A549 (cell line): ENCODE measurements at regions not wholly inside any gene's neighbourhood (a gene's known extent, or its start where the extent isn't known, plus 50 kb on each side); places are given as distances from the start of the nearest gene placed in this dataset.

ENCODE experiments used
- ATAC-seq, 2 experiments: fragments of 200-7000 bp in 1 of 2; fragments of >200 bp in 1 of 2; cut with Nextera tagmentation in 1 of 2; cut with Tn5 transposase in 1 of 2; 3 replicates each; pipeline versions ENCODE4 v1.8.0 to v1.9.1; 2018 to 2020; ENCODE audit warnings: mild to moderate bottlenecking in 1 of 2, moderate library complexity in 1 of 2
- CTCF ChIA-PET: fragments of 300-600 bp; sonication (Branson Sonifier 250); formaldehyde crosslinking; extraction: SDS; loops from one replicate; lab custom pipeline; 2021; ENCODE audit warnings: antibody characterized with exemption, inconsistent platforms; lab: Yijun Ruan, JAX
- POLR2A ChIA-PET: fragments of 350-600 bp; formaldehyde crosslinking; extraction: SDS; loops from one replicate; lab custom pipeline; 2021; ENCODE audit warnings: antibody characterized with exemption, inconsistent platforms; lab: Yijun Ruan, JAX
- DNase-seq, 2 experiments: peaks; one replicate each; pipeline versions ENCODE4 v3.0.0 to v3.0.0-alpha.2; 2011 to 2016; ENCODE audit warnings: low read depth in 1 of 2, low spot score in 1 of 2
- FAIRE-seq: peaks from 2 replicates; lab custom pipeline; 2011; peaks lifted over from hg19 to GRCh38; lab: Jason Lieb, UNC
- H3K27ac ChIP-seq, 2 experiments: fragments of >200 bp; sonication (Bioruptor Twin); formaldehyde crosslinking; 3 replicates each; pipeline ENCODE4 v1.5.1; 2016 to 2017
- H3K4me1 ChIP-seq: fragments of >200 bp; sonication (Bioruptor Twin); formaldehyde crosslinking; 3 replicates; pipeline ENCODE4 v1.6.1; 2016
- H3K4me2 ChIP-seq: fragments of >200 bp; sonication (Bioruptor Twin); formaldehyde crosslinking; 3 replicates; pipeline ENCODE4 v1.6.1; 2016
- H3K4me3 ChIP-seq: fragments of >200 bp; sonication (Bioruptor Twin); formaldehyde crosslinking; 3 replicates; pipeline ENCODE4 v1.5.1; 2016
- H3K9me3 ChIP-seq: fragments of >200 bp; sonication (Bioruptor Twin); formaldehyde crosslinking; 3 replicates; pipeline ENCODE4 v1.6.1; 2016
- ATOH8 ChIP-seq: fragments of 250-450 bp; sonication (Bioruptor Pico); IDR thresholded peaks from 2 replicates; pipeline ENCODE4 v1.5.0; 2020; ENCODE audit warnings: low read depth, mild to moderate bottlenecking, moderate library complexity
- BHLHE40 ChIP-seq: IDR thresholded peaks from 2 replicates; pipeline ENCODE4 v1.6.1; 2012; ENCODE audit warnings: low read depth, low read length, inconsistent platforms
- CBX2 ChIP-seq: fragments of 200-600 bp; sonication (generic); IDR thresholded peaks from 2 replicates; pipeline ENCODE4 v1.6.1; 2016; ENCODE audit warnings: low read depth, mild to moderate bottlenecking, borderline replicate concordance
- CBX8 ChIP-seq: fragments of 200-600 bp; sonication (generic); IDR thresholded peaks from 2 replicates; pipeline ENCODE4 v1.6.1; 2016
- CEBPB ChIP-seq, 2 experiments: fragments of >200 bp in 1 of 2; sonication (Bioruptor Twin) in 1 of 2; formaldehyde crosslinking in 1 of 2; IDR thresholded peaks; 2 replicates each; pipeline ENCODE4 v1.6.1; 2012 to 2016
- CHD2 ChIP-seq: fragments of 150-350 bp; IDR thresholded peaks from 2 replicates; pipeline ENCODE4 v1.6.1; 2014; ENCODE audit warnings: low read length; ENCODE audit not compliant: partially characterized antibody
- CTCF ChIP-seq: fragments of >200 bp; sonication (Bioruptor Twin); formaldehyde crosslinking; IDR thresholded peaks from 3 replicates; pipeline ENCODE4 v1.5.1; 2016
- EHF ChIP-seq: fragments of 250-450 bp; sonication (Bioruptor Pico); IDR thresholded peaks from 2 replicates; pipeline ENCODE4 v1.5.0; 2020; ENCODE audit warnings: mild to moderate bottlenecking
- FOSB ChIP-seq: fragments of 250-450 bp; sonication (Bioruptor Pico); IDR thresholded peaks from 2 replicates; pipeline ENCODE4 v1.5.0; 2020; ENCODE audit warnings: mild to moderate bottlenecking, moderate library complexity
- FOXS1 ChIP-seq: fragments of 250-450 bp; sonication (Bioruptor Pico); IDR thresholded peaks from 2 replicates; pipeline ENCODE4 v1.5.0; 2020; ENCODE audit warnings: mild to moderate bottlenecking, moderate library complexity
- HEYL ChIP-seq: fragments of 250-450 bp; sonication (Bioruptor Pico); IDR thresholded peaks from 2 replicates; pipeline ENCODE4 v1.8.0; 2021; ENCODE audit warnings: mild to moderate bottlenecking, moderate library complexity
- HOXA7 ChIP-seq: fragments of 250-450 bp; sonication (Bioruptor Pico); IDR thresholded peaks from 2 replicates; pipeline ENCODE4 v1.5.0; 2020; ENCODE audit warnings: mild to moderate bottlenecking, moderate library complexity
- HOXB5 ChIP-seq: fragments of 250-450 bp; sonication (Bioruptor Pico); IDR thresholded peaks from 2 replicates; pipeline ENCODE4 v1.5.0; 2020; ENCODE audit warnings: mild to moderate bottlenecking, moderate library complexity
- JUN ChIP-seq, 2 experiments: fragments of >200 bp; sonication (Bioruptor Twin); formaldehyde crosslinking; IDR thresholded peaks; 2 replicates in 1 of 2; 3 replicates in 1 of 2; pipeline ENCODE4 v1.6.1; 2016 to 2017
- JUNB ChIP-seq: fragments of >200 bp; sonication (Bioruptor Twin); formaldehyde crosslinking; IDR thresholded peaks from 2 replicates; pipeline ENCODE4 v1.6.1; 2016
- KDM1A ChIP-seq: fragments of 200-600 bp; sonication (generic); IDR thresholded peaks from 2 replicates; pipeline ENCODE4 v1.6.1; 2016; ENCODE audit warnings: low read depth, mild to moderate bottlenecking
- MAFK ChIP-seq: fragments of 450-650 bp; IDR thresholded peaks from 2 replicates; pipeline ENCODE4 v1.6.1; 2014; ENCODE audit not compliant: partially characterized antibody
- MAX ChIP-seq: IDR thresholded peaks from 2 replicates; pipeline ENCODE4 v1.6.1; 2012
- PHF8 ChIP-seq: fragments of 200-600 bp; sonication (generic); IDR thresholded peaks from 2 replicates; pipeline ENCODE4 v1.6.1; 2016; ENCODE audit warnings: low read depth, mild to moderate bottlenecking, antibody characterized with exemption, moderate library complexity, borderline replicate concordance
- POLR2A ChIP-seq: IDR thresholded peaks from 2 replicates; pipeline ENCODE4 v1.6.1; 2012; ENCODE audit warnings: mild to moderate bottlenecking, low read length
- POLR2AphosphoS2 ChIP-seq: conservative IDR thresholded peaks from 2 replicates; pipeline ENCODE4 v1.6.1; 2012; ENCODE audit warnings: low read length, improper control_type of control experiment, inconsistent platforms
- RARB ChIP-seq: fragments of 250-450 bp; sonication (Bioruptor Pico); IDR thresholded peaks from 2 replicates; pipeline ENCODE4 v1.8.0; 2021; ENCODE audit warnings: mild to moderate bottlenecking, moderate library complexity
- RCOR1 ChIP-seq: fragments of 150-350 bp; IDR thresholded peaks from 2 replicates; pipeline ENCODE4 v1.6.1; 2014; ENCODE audit warnings: antibody characterized with exemption, low read length, low read depth
- REST ChIP-seq: fragments of 200-600 bp; sonication (generic); IDR thresholded peaks from 2 replicates; pipeline ENCODE4 v1.6.1; 2016; ENCODE audit warnings: antibody characterized with exemption, mild to moderate bottlenecking, moderate library complexity
- RFX5 ChIP-seq: fragments of 450-650 bp; IDR thresholded peaks from 2 replicates; pipeline ENCODE4 v1.7.1; 2014; ENCODE audit warnings: antibody characterized with exemption, mild to moderate bottlenecking, moderate library complexity
- RNF2 ChIP-seq: fragments of 200-600 bp; sonication (generic); IDR thresholded peaks from 2 replicates; pipeline ENCODE4 v1.6.1; 2016; ENCODE audit warnings: low read depth, mild to moderate bottlenecking, antibody characterized with exemption, moderate library complexity, borderline replicate concordance
- SREBF2 ChIP-seq: fragments of 450-650 bp; IDR thresholded peaks from 2 replicates; pipeline ENCODE4 v1.6.1; 2014; ENCODE audit warnings: mild to moderate bottlenecking, moderate library complexity
- ZFP36 ChIP-seq: fragments of 450-650 bp; IDR thresholded peaks from 2 replicates; pipeline ENCODE4 v1.6.1; 2014; ENCODE audit warnings: borderline replicate concordance; ENCODE audit not compliant: partially characterized antibody
- ZSCAN20 ChIP-seq: fragments of 250-450 bp; sonication (Bioruptor Pico); IDR thresholded peaks from 2 replicates; pipeline ENCODE4 v1.8.0; 2022; ENCODE audit warnings: mild to moderate bottlenecking, moderate library complexity
- WGBS: methylation state at CpG from one replicate; pipeline ENCODE4 v1.1.6; 2017; ENCODE audit errors: missing lambda C conversion rate; 5-methylcytosine and 5-hydroxymethylcytosine counted together

GRCh38 chr10:57996536-57996935 is 271.2 kb downstream of the IPMK start:
- H3K27ac ChIP-seq, result no peak overlapping the region
- ATAC-seq (no peak), FAIRE-seq (no peak), DNase-seq (no peak)
- no peak overlapping the region for H3K4me2 ChIP-seq
- no peaks in the 10 kb centered on the region for H3K9me3 ChIP-seq
- 77% methylated on average over 2 of the region's 2 CpGs for WGBS
- H3K4me3 ChIP-seq, result no peak overlapping the region
- POLR2A ChIA-PET, result no interaction called here
- TF ChIP-seq KDM1A (no peak), FOXS1 (CRISPR knock-in tag) (no peak), MAX (no peak), PHF8 (no peak), RFX5 (no peak), HOXA7 (CRISPR knock-in tag) (no peak)
- H3K4me1 ChIP-seq, result peaks cover 15% of the 10 kb centered on the region
- CTCF ChIA-PET, result no interaction called here

GRCh38 chr10:57993302-57993701 is 274.4 kb downstream of the IPMK start:
- peak overlapping the region; percentile 44; the same call in 1 of the 3 replicates for H3K4me2 ChIP-seq
- H3K4me1 ChIP-seq, result peaks cover 15% of the 10 kb centered on the region
- FAIRE-seq, result no peak
- TF ChIP-seq FOSB (CRISPR knock-in tag), result no peak
- TF ChIP-seq ZFP36, result no peak
- no peak for TF ChIP-seq JUNB
- TF ChIP-seq ZSCAN20 (CRISPR knock-in tag), result no peak
- TF ChIP-seq HEYL (CRISPR knock-in tag), result no peak
- TF ChIP-seq SREBF2, result no peak
- no peak for TF ChIP-seq CBX8
- TF ChIP-seq POLR2A, result no peak
- no peak for TF ChIP-seq CBX2
- no peak for TF ChIP-seq HOXA7 (CRISPR knock-in tag)
- no peak for TF ChIP-seq POLR2AphosphoS2
- no peak for TF ChIP-seq CHD2
- no peak for TF ChIP-seq JUN (IDR thresholded peaks at IDR 0.05)
- no peak for TF ChIP-seq RARB (CRISPR knock-in tag)
- no peak for TF ChIP-seq EHF (CRISPR knock-in tag)
- no peak for TF ChIP-seq BHLHE40
- TF ChIP-seq HOXB5, result no peak
- TF ChIP-seq ATOH8 (CRISPR knock-in tag), result no peak
- ATAC-seq, result peak; percentile 36 to 54; a peak in 3 of 6 replicates
- CTCF ChIA-PET, result interaction anchor here (0.5 to 1.2 kb wide), 4 partner anchors 9 to 313 kb away, joined by 3 to 4 read pairs (median 3); no protein-coding TSS in a partner anchor
- no peak overlapping the region for H3K4me3 ChIP-seq
- DNase-seq, result peak in 1 of 2 experiments; percentile 10
- no peaks in the 10 kb centered on the region for H3K9me3 ChIP-seq
- peak overlapping the region in 1 of 2 experiments; percentile 37; a peak in 3 of 6 replicates for H3K27ac ChIP-seq
- 85% methylated on average over 4 of the region's 4 CpGs for WGBS
- POLR2A ChIA-PET, result no interaction called here

GRCh38 chr10:57992321-57993077 is 275.2 kb downstream of the IPMK start:
- Histone ChIP-seq H3K27ac (peak overlapping the region in 1 of 2 experiments; percentile 37; a peak in 3 of 6 replicates), H3K4me2 (peak overlapping the region; percentile 44), H3K4me3 (no peak overlapping the region), H3K9me3 (no peaks in the 10 kb centered on the region), H3K4me1 (peaks cover 15% of the 10 kb centered on the region)
- WGBS, result 37% methylated on average over 5 of the region's 5 CpGs
- DNase-seq, result peak in 1 of 2 experiments; percentile 12
- peak; percentile 61 for FAIRE-seq
- CTCF ChIA-PET, result interaction anchor here (0.7 to 1.4 kb wide), 4 partner anchors 11 to 86 kb away, joined by 3 read pairs; no protein-coding TSS in a partner anchor
- POLR2A ChIA-PET, result no interaction called here
- ATAC-seq, result peak; percentile 70 to 78
- TF ChIP-seq CTCF (no peak), RNF2 (no peak), CHD2 (no peak), REST (no peak), JUNB (no peak), MAFK (no peak), RCOR1 (no peak), PHF8 (no peak), CEBPB (IDR thresholded peaks at IDR 0.05) (peak; percentile 44 to 57)
